Anterior cingulate cortex (tissue), 58 donors: ENCODE measurements at regions not wholly inside any gene's neighbourhood (a gene's known extent, or its start where the extent isn't known, plus 50 kb on each side); places are given as distances from the start of the nearest gene placed in this dataset.
"Not testable (repeated sequence)": the region's sequence is repeated elsewhere in the genome, so short reads cannot be mapped to it uniquely, and the experiment has no call there.

ENCODE experiments used
- DNase-seq, 58 donors: peaks; one replicate each; lab custom pipeline; 2025; lab: John Stamatoyannopoulos, UW

GRCh38 chrX:1021314-1021993 lies 191.0 kb downstream of the CRLF2 start:
- DNase-seq: not testable (repeated sequence)

GRCh38 chrX:1020634-1021166 lies 191.7 kb downstream of the CRLF2 start:
- DNase-seq: no peak

GRCh38 chrX:1016926-1017325 lies 195.5 kb downstream of the CRLF2 start:
- not testable (repeated sequence) for DNase-seq

- DNase-seq: not testable (repeated sequence)
These were observed 196.2 kb downstream of the CRLF2 start for GRCh38 chrX:1016281-1016680.

GRCh38 chrX:1012678-1013300 lies 199.7 kb downstream of the CRLF2 start:
- DNase-seq: no peak

- no peak for DNase-seq
These were observed 200.7 kb downstream of the CRLF2 start for GRCh38 chrX:1011691-1012283.

- no peak for DNase-seq
These were observed 202.7 kb downstream of the CRLF2 start for GRCh38 chrX:1009771-1010170.

GRCh38 chrX:1006156-1006730 lies 206.2 kb downstream of the CRLF2 start:
- no peak for DNase-seq

GRCh38 chrX:1002611-1003010 lies 209.8 kb downstream of the CRLF2 start:
- no peak for DNase-seq

GRCh38 chrX:997631-998137 lies 214.8 kb downstream of the CRLF2 start:
- no peak for DNase-seq

GRCh38 chrX:994780-995179 lies 217.7 kb downstream of the CRLF2 start:
- no peak for DNase-seq

- DNase-seq: peak in 49 of 58 donors; percentile 1 to 95 (median 74)
These were observed 222.4 kb downstream of the CRLF2 start for GRCh38 chrX:989959-990510.

- not testable (repeated sequence) for DNase-seq
These were observed 223.9 kb downstream of the CRLF2 start for GRCh38 chrX:988530-988929.

GRCh38 chrX:981791-982626 lies 230.4 kb downstream of the CRLF2 start:
- no peak for DNase-seq

- DNase-seq: no peak
These were observed 231.7 kb downstream of the CRLF2 start for GRCh38 chrX:980587-981235.

GRCh38 chrX:979127-979526 lies 233.3 kb downstream of the CRLF2 start:
- not testable (repeated sequence) for DNase-seq

GRCh38 chrX:973010-973632 lies 239.3 kb downstream of the CRLF2 start:
- no peak for DNase-seq

GRCh38 chrX:968148-968965 lies 244.1 kb downstream of the CRLF2 start:
- DNase-seq: no peak
